ENCODE measurements at regions not wholly inside any gene's neighbourhood (a gene's known extent, or its start where the extent isn't known, plus 50 kb on each side); places are given as distances from the start of the nearest gene placed in this dataset.

- TF ChIP-seq CTCF (IDR thresholded peaks at IDR 0.05; ENCODE audit: low read depth, low read length): peak; percentile 60
- no peak overlapping the region for H3K4me3 ChIP-seq (replicated peaks in 1 of 2; ENCODE audit: low read depth in 2 of 2, low read length in 2 of 2)
- peak; percentile 49 to 62 for DNase-seq (ENCODE audit: low read depth in 2 of 2)
Measured at GRCh38 chr12:87274594-87275245, 754.5 kb downstream of the C12orf50 start.

GRCh38 chr12:87272851-87273250, 756.4 kb downstream of the C12orf50 start:
- TF ChIP-seq CTCF (IDR thresholded peaks at IDR 0.05; ENCODE audit: low read depth, low read length): no peak
- H3K4me3 ChIP-seq (replicated peaks in 1 of 2; ENCODE audit: low read depth in 2 of 2, low read length in 2 of 2): no peak overlapping the region
- peak in 1 of 2 donors; percentile 24 for DNase-seq (ENCODE audit: low read depth in 2 of 2)

- DNase-seq (ENCODE audit: low read depth in 2 of 2): peak; percentile 52 to 70
Measured at GRCh38 chr12:87270919-87271318, 758.3 kb downstream of the C12orf50 start.

GRCh38 chr12:87266305-87266704, 762.9 kb downstream of the C12orf50 start:
- H3K4me3 ChIP-seq (replicated peaks in 1 of 2; ENCODE audit: low read depth in 2 of 2, low read length in 2 of 2): no peak overlapping the region
- no peak for DNase-seq (ENCODE audit: low read depth in 2 of 2)
- no peak for TF ChIP-seq CTCF (IDR thresholded peaks at IDR 0.05; ENCODE audit: low read depth, low read length)

More at GRCh38 chr12:87270919-87271318, 758.3 kb downstream of the C12orf50 start:
- H3K4me3 ChIP-seq (replicated peaks in 1 of 2; ENCODE audit: low read depth in 2 of 2, low read length in 2 of 2): no peak overlapping the region
- no peak for TF ChIP-seq CTCF (IDR thresholded peaks at IDR 0.05; ENCODE audit: low read depth, low read length)

- TF ChIP-seq CTCF (IDR thresholded peaks at IDR 0.05; ENCODE audit: low read depth, low read length): no peak
- H3K4me3 ChIP-seq (replicated peaks in 1 of 2; ENCODE audit: low read depth in 2 of 2, low read length in 2 of 2): no peak overlapping the region
- DNase-seq (ENCODE audit: low read depth in 2 of 2): peak; percentile 14 to 17
Measured at GRCh38 chr12:87259391-87259790, 769.8 kb downstream of the C12orf50 start.

GRCh38 chr12:87254381-87255030, 774.7 kb downstream of the C12orf50 start:
- DNase-seq (ENCODE audit: low read depth in 2 of 2): no peak
- H3K4me3 ChIP-seq (replicated peaks in 1 of 2; ENCODE audit: low read depth in 2 of 2, low read length in 2 of 2): no peak overlapping the region
- no peak for TF ChIP-seq CTCF (IDR thresholded peaks at IDR 0.05; ENCODE audit: low read depth, low read length)
